Neural cell (in vitro differentiated cells): ENCODE measurements at regions not wholly inside any gene's neighbourhood (a gene's known extent, or its start where the extent isn't known, plus 50 kb on each side); places are given as distances from the start of the nearest gene placed in this dataset.

Experiments used
- H2AFZ ChIP-seq: fragments of 200-600, 300-800 bp; sonication (generic), shearing (Covaris generic); 2 replicates; pipeline ENCODE4 v1.6.0; 2014; ENCODE audit warnings: low read depth, mild to moderate bottlenecking, antibody characterized with exemption, low read length, moderate library complexity
- H3F3A ChIP-seq: fragments of 200-600 bp; shearing (Covaris generic); 2 replicates; pipeline ENCODE4 v1.6.1; 2016; ENCODE audit warnings: mild to moderate bottlenecking, moderate library complexity, mixed read lengths, antibody characterized with exemption, low read length; ENCODE audit not compliant: insufficient read depth, poor library complexity, severe bottlenecking
- H3K27ac ChIP-seq: fragments of 200-600, 300-800 bp; sonication (generic), shearing (Covaris generic); 2 replicates; pipeline ENCODE4 v1.5.1; 2014; ENCODE audit warnings: mild to moderate bottlenecking, low read length, moderate library complexity
- H3K27me3 ChIP-seq: fragments of 300-800, 200-600 bp; sonication (generic), shearing (Covaris generic); 2 replicates; pipeline ENCODE4 v1.6.0; 2014; ENCODE audit warnings: mild to moderate bottlenecking, low read depth, low read length, moderate library complexity; ENCODE audit not compliant: insufficient read depth
- H3K36me3 ChIP-seq: fragments of 300-800, 200-600 bp; sonication (generic), shearing (Covaris generic); 2 replicates; pipeline ENCODE4 v1.5.1; 2014; ENCODE audit warnings: mild to moderate bottlenecking, antibody characterized with exemption, low read length, moderate library complexity; ENCODE audit not compliant: insufficient read depth
- H3K4me2 ChIP-seq: fragments of 300-800, 200-600 bp; sonication (generic), shearing (Covaris generic); 2 replicates; pipeline ENCODE4 v1.6.0; 2014; ENCODE audit warnings: mild to moderate bottlenecking, low read length
- H3K4me3 ChIP-seq: fragments of 300-800, 200-600 bp; sonication (generic), shearing (Covaris generic); 2 replicates; pipeline ENCODE4 v1.5.1; 2014; ENCODE audit warnings: mild to moderate bottlenecking, low read length, moderate library complexity
- H3K79me2 ChIP-seq: fragments of 200-600 bp; shearing (Covaris generic); replicated peaks from 2 replicates; pipeline ENCODE4 v1.6.0; 2014; ENCODE audit warnings: mild to moderate bottlenecking, low read length, moderate library complexity; ENCODE audit not compliant: insufficient read depth
- H3K9ac ChIP-seq: fragments of 300-800, 200-600 bp; sonication (generic), shearing (Covaris generic); 2 replicates; pipeline ENCODE4 v1.6.1; 2016; ENCODE audit warnings: mild to moderate bottlenecking, low read length, mixed read lengths
- H3K9me2 ChIP-seq: fragments of 200-600 bp; shearing (Covaris generic); 2 replicates; pipeline ENCODE4 v1.6.1; 2016; ENCODE audit warnings: mild to moderate bottlenecking, low read length, mixed read lengths; ENCODE audit not compliant: insufficient read depth
- H3K9me3 ChIP-seq: fragments of 200-600, 300-800 bp; sonication (generic), shearing (Covaris generic); 2 replicates; pipeline ENCODE4 v1.6.1; 2016; ENCODE audit warnings: mild to moderate bottlenecking, mixed run types, low read length, moderate library complexity, mixed read lengths
- H4K20me1 ChIP-seq: fragments of 200-600 bp; shearing (Covaris generic); 2 replicates; pipeline ENCODE4 v1.6.1; 2016; ENCODE audit warnings: mild to moderate bottlenecking, mixed run types; ENCODE audit not compliant: insufficient read depth
- EP300 ChIP-seq: fragments of 450-650 bp; conservative IDR thresholded peaks from 2 replicates; pipeline ENCODE4 v1.6.1; 2014; ENCODE audit warnings: antibody characterized with exemption, mild to moderate bottlenecking, moderate library complexity; ENCODE audit not compliant: poor library complexity, severe bottlenecking
- EZH2 ChIP-seq: fragments of 200-600, 300-800 bp; shearing (Covaris generic), sonication (generic); IDR thresholded peaks from 2 replicates; pipeline ENCODE4 v1.6.1; 2014; ENCODE audit warnings: antibody characterized with exemption, low read length, borderline replicate concordance, mild to moderate bottlenecking; ENCODE audit not compliant: insufficient read depth, poor library complexity, severe bottlenecking
- MXI1 ChIP-seq: fragments of 450-650 bp; conservative IDR thresholded peaks from 2 replicates; pipeline ENCODE4 v1.6.1; 2014; ENCODE audit warnings: antibody characterized with exemption, mild to moderate bottlenecking; ENCODE audit not compliant: poor library complexity, severe bottlenecking
- POLR2AphosphoS5 ChIP-seq: IDR thresholded peaks from 2 replicates; pipeline ENCODE4 v1.6.1; 2012
- RAD21 ChIP-seq: fragments of 450-650 bp; conservative IDR thresholded peaks from 2 replicates; pipeline ENCODE4 v1.6.1; 2014; ENCODE audit warnings: antibody characterized with exemption, mild to moderate bottlenecking, moderate library complexity
- SMC3 ChIP-seq: fragments of 450-650 bp; conservative IDR thresholded peaks from 2 replicates; pipeline ENCODE4 v1.6.1; 2014; ENCODE audit warnings: antibody characterized with exemption, mild to moderate bottlenecking, moderate library complexity; ENCODE audit not compliant: poor library complexity
- TAF1 ChIP-seq: IDR thresholded peaks from 2 replicates; pipeline ENCODE4 v1.6.1; 2012; ENCODE audit warnings: low read depth
- TF ChIP-seq, protein P1 (sequence below): IDR thresholded peaks from 2 replicates; pipeline ENCODE4 v1.6.1; 2012; ENCODE audit warnings: borderline replicate concordance
- TF ChIP-seq, protein P2 (sequence below): fragments of 450-650 bp; IDR thresholded peaks from 2 replicates; pipeline ENCODE4 v1.5.1; 2014; ENCODE audit warnings: antibody characterized with exemption, mild to moderate bottlenecking, moderate library complexity; ENCODE audit not compliant: poor library complexity, severe bottlenecking

DNA sequence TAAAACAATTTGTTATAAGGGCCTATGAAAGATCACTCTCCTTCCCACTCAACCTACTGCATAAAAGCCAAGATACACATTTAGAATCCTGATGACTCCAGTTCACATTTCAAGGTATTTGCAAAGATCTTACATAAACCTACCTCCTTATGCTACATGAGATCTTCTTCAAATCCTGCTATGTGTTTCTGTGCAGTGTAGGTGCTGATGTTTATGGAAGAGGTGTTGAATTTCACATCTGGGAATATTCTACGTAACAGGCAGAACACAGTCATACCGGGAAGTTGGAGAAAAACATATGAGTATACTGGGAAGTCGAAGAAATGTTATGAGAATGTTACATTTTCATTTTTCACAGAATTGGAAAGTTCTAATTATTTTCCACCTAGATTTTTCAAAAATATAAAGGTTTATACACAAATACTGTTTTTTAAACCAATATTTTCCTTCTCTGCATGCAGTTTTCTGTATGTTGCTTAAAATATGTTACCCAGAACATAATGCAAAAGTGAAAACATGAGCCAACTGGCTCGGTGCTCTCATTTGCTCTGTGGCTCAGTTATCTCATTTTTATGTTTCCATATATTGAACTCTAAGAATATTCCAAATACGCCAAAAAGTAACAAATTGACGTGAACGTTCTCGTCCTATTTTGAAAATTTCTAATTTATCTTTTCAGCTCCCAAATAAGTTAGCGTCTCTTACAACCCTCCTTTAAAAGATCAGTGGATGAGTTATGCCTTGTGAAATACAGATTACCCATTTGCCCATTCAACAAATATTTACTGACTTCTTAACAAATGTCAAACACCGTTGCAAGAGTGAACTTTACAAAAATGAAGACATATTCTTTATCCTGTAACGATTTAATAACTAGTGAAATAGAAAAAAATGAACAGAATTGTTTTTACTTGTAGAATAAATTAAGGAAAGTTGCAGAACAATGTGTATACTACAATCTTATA lies 899.3 kb downstream of the STIM2 start:
- no peak overlapping the region for H2AFZ ChIP-seq
- no peaks in the 10 kb centered on the region for H3K79me2 ChIP-seq
- no peak overlapping the region for H3K4me2 ChIP-seq
- H3K9me3 ChIP-seq: no peaks in the 10 kb centered on the region
- H3K27me3 ChIP-seq: no peaks in the 10 kb centered on the region
- TF ChIP-seq, protein P1, sequence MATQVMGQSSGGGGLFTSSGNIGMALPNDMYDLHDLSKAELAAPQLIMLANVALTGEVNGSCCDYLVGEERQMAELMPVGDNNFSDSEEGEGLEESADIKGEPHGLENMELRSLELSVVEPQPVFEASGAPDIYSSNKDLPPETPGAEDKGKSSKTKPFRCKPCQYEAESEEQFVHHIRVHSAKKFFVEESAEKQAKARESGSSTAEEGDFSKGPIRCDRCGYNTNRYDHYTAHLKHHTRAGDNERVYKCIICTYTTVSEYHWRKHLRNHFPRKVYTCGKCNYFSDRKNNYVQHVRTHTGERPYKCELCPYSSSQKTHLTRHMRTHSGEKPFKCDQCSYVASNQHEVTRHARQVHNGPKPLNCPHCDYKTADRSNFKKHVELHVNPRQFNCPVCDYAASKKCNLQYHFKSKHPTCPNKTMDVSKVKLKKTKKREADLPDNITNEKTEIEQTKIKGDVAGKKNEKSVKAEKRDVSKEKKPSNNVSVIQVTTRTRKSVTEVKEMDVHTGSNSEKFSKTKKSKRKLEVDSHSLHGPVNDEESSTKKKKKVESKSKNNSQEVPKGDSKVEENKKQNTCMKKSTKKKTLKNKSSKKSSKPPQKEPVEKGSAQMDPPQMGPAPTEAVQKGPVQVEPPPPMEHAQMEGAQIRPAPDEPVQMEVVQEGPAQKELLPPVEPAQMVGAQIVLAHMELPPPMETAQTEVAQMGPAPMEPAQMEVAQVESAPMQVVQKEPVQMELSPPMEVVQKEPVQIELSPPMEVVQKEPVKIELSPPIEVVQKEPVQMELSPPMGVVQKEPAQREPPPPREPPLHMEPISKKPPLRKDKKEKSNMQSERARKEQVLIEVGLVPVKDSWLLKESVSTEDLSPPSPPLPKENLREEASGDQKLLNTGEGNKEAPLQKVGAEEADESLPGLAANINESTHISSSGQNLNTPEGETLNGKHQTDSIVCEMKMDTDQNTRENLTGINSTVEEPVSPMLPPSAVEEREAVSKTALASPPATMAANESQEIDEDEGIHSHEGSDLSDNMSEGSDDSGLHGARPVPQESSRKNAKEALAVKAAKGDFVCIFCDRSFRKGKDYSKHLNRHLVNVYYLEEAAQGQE: no peak
- TF ChIP-seq, protein P2, sequence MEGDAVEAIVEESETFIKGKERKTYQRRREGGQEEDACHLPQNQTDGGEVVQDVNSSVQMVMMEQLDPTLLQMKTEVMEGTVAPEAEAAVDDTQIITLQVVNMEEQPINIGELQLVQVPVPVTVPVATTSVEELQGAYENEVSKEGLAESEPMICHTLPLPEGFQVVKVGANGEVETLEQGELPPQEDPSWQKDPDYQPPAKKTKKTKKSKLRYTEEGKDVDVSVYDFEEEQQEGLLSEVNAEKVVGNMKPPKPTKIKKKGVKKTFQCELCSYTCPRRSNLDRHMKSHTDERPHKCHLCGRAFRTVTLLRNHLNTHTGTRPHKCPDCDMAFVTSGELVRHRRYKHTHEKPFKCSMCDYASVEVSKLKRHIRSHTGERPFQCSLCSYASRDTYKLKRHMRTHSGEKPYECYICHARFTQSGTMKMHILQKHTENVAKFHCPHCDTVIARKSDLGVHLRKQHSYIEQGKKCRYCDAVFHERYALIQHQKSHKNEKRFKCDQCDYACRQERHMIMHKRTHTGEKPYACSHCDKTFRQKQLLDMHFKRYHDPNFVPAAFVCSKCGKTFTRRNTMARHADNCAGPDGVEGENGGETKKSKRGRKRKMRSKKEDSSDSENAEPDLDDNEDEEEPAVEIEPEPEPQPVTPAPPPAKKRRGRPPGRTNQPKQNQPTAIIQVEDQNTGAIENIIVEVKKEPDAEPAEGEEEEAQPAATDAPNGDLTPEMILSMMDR: no peak
- TF ChIP-seq EZH2 (no peak), MXI1 (no peak), SMC3 (no peak), TAF1 (no peak), RAD21 (no peak), POLR2AphosphoS5 (no peak), EP300 (no peak)
- H3K4me3 ChIP-seq: no peak overlapping the region
- H3K9ac ChIP-seq: no peak overlapping the region
- H3F3A ChIP-seq: no peaks in the 10 kb centered on the region
- H3K36me3 ChIP-seq: no peaks in the 10 kb centered on the region
- H4K20me1 ChIP-seq: no peaks in the 10 kb centered on the region
- H3K9me2 ChIP-seq: no peaks in the 10 kb centered on the region
- no peak overlapping the region for H3K27ac ChIP-seq

DNA sequence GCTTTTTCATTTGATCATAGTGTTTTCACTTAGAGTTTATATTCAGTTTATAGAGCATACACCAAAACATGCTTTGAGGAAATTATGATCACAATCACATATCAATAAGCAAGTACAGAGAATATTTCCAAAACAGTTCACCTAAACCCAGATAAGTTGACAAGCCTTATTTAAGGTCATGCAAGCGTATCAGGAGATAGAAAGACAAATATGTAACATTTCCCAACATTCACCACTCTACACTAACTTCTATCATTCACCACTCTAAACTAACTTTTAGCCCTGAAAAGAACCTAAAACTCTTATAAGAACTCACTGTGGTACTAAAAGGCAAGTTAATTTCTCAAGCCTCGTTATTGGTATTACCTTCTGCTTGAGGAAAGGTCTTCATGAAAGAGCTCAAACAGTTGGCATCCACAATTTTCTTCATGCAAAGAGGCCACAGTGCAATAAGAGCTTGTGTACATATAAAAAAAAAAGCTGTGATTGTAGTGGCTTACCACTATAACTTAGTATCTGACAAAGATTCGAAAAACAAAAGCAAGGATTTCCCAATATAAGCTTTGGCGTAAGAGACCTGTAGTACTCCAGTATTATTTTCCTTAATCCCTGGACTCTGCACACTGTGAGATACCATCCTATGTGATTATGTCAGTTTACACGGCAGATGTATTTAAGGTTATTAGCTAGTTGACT lies 903.3 kb downstream of the STIM2 start:
- Histone ChIP-seq H3K9ac (no peak overlapping the region), H3K79me2 (no peaks in the 10 kb centered on the region), H3K9me3 (no peaks in the 10 kb centered on the region), H3K4me2 (no peak overlapping the region), H3K27ac (no peak overlapping the region), H3K4me3 (no peak overlapping the region), H4K20me1 (no peaks in the 10 kb centered on the region), H2AFZ (no peak overlapping the region), H3K36me3 (no peaks in the 10 kb centered on the region), H3K9me2 (no peaks in the 10 kb centered on the region), H3F3A (no peaks in the 10 kb centered on the region), H3K27me3 (no peaks in the 10 kb centered on the region)
- TF ChIP-seq POLR2AphosphoS5: no peak
- no peak for TF ChIP-seq EZH2
- TF ChIP-seq, protein P2: no peak
- TF ChIP-seq EP300: no peak
- no peak for TF ChIP-seq TAF1
- no peak for TF ChIP-seq MXI1
- no peak for TF ChIP-seq SMC3
- TF ChIP-seq, protein P1: no peak
- no peak for TF ChIP-seq RAD21
